Trophoblast cell (in vitro differentiated cells and primary cell): ENCODE measurements at regions not wholly inside any gene's neighbourhood (a gene's known extent, or its start where the extent isn't known, plus 50 kb on each side); places are given as distances from the start of the nearest gene placed in this dataset.

Source experiments
- DNase-seq, 2 donors: peaks; one replicate each; pipeline ENCODE4 v3.0.0-alpha.2; 2016
- H2AFZ ChIP-seq: 2 replicates; pipeline ENCODE4 v1.6.1; 2013; ENCODE audit warnings: low read length, moderate library complexity, mild to moderate bottlenecking; ENCODE audit not compliant: insufficient read depth, poor library complexity
- H2AK5ac ChIP-seq: 2 replicates; pipeline ENCODE4 v1.6.1; 2013; ENCODE audit warnings: mild to moderate bottlenecking, low read length
- H2BK120ac ChIP-seq: 2 replicates; pipeline ENCODE4 v1.6.1; 2013; ENCODE audit warnings: low read length, mild to moderate bottlenecking, moderate library complexity; ENCODE audit not compliant: insufficient read depth, poor library complexity
- H2BK12ac ChIP-seq: 2 replicates; pipeline ENCODE4 v1.6.1; 2013; ENCODE audit warnings: mild to moderate bottlenecking, low read length, moderate library complexity
- H2BK5ac ChIP-seq: 2 replicates; pipeline ENCODE4 v1.6.1; 2013; ENCODE audit warnings: low read length, low read depth, moderate library complexity, mild to moderate bottlenecking; ENCODE audit not compliant: poor library complexity
- H3K14ac ChIP-seq: 2 replicates; pipeline ENCODE4 v1.6.1; 2013; ENCODE audit warnings: mild to moderate bottlenecking, low read length
- H3K18ac ChIP-seq: 2 replicates; pipeline ENCODE4 v1.6.1; 2013; ENCODE audit warnings: mild to moderate bottlenecking, low read length
- H3K23ac ChIP-seq: 2 replicates; pipeline ENCODE4 v1.6.1; 2013; ENCODE audit warnings: low read length
- H3K27ac ChIP-seq: 2 replicates; pipeline ENCODE4 v1.5.1; 2013; ENCODE audit warnings: low read depth, mild to moderate bottlenecking, inconsistent platforms, low read length, moderate library complexity
- H3K27me3 ChIP-seq: 2 replicates; pipeline ENCODE4 v1.6.1; 2013; ENCODE audit warnings: inconsistent platforms, mild to moderate bottlenecking, low read length, moderate library complexity; ENCODE audit not compliant: insufficient read depth
- H3K36me3 ChIP-seq, 2 experiments: 1 replicate in 1 of 2; 2 replicates in 1 of 2; pipeline ENCODE4 v1.6.1; 2013; ENCODE audit warnings: low read length in 2 of 2, mild to moderate bottlenecking in 2 of 2, moderate library complexity in 1 of 2; ENCODE audit not compliant: insufficient read depth in 2 of 2, control insufficient read depth in 1 of 2
- H3K4ac ChIP-seq: 2 replicates; pipeline ENCODE4 v1.6.1; 2013; ENCODE audit warnings: low read depth, mild to moderate bottlenecking, low read length, moderate library complexity
- H3K4me1 ChIP-seq, 2 experiments: 1 replicate in 1 of 2; 2 replicates in 1 of 2; pipeline ENCODE4 v1.6.1; 2013; ENCODE audit warnings: low read length in 2 of 2, mild to moderate bottlenecking in 2 of 2, moderate library complexity in 1 of 2; ENCODE audit not compliant: insufficient read depth in 2 of 2, control insufficient read depth in 1 of 2
- H3K4me2 ChIP-seq: 2 replicates; pipeline ENCODE4 v1.6.1; 2013; ENCODE audit warnings: inconsistent platforms, mild to moderate bottlenecking, low read length, moderate library complexity
- H3K4me3 ChIP-seq: 2 replicates; pipeline ENCODE4 v1.5.1; 2013; ENCODE audit warnings: mild to moderate bottlenecking, low read depth, low read length, inconsistent platforms
- H3K79me1 ChIP-seq: one replicate; pipeline ENCODE4 v1.6.1; 2013; ENCODE audit warnings: low read length
- H3K79me2 ChIP-seq: 2 replicates; pipeline ENCODE4 v1.6.1; 2013; ENCODE audit warnings: low read length, mild to moderate bottlenecking; ENCODE audit not compliant: control insufficient read depth, insufficient read depth, poor library complexity
- H3K9ac ChIP-seq: 2 replicates; pipeline ENCODE4 v1.6.1; 2013; ENCODE audit warnings: mild to moderate bottlenecking, low read length
- H3K9me3 ChIP-seq: 2 replicates; pipeline ENCODE4 v1.6.1; 2013; ENCODE audit warnings: low read depth, mild to moderate bottlenecking, control low read depth, inconsistent platforms, low read length; ENCODE audit not compliant: insufficient read depth
- H4K12ac ChIP-seq: 2 replicates; pipeline ENCODE4 v1.6.1; 2013; ENCODE audit warnings: low read depth, mild to moderate bottlenecking, low read length, moderate library complexity
- H4K8ac ChIP-seq: 2 replicates; pipeline ENCODE4 v1.6.1; 2013; ENCODE audit warnings: low read depth, mild to moderate bottlenecking, low read length, moderate library complexity
- H4K91ac ChIP-seq: one replicate; pipeline ENCODE4 v1.6.1; 2013; ENCODE audit warnings: low read depth, mild to moderate bottlenecking, low read length, moderate library complexity
- WGBS: extraction: QIAGEN DNeasy Blood & Tissue Kit; methylation state at CpG from one replicate; pipeline ENCODE4 v1.1.7; 2013; ENCODE audit warnings: missing lambda C conversion rate; ENCODE audit not compliant: insufficient read length, insufficient coverage; ENCODE audit errors: extremely low coverage; 5-methylcytosine and 5-hydroxymethylcytosine counted together

DNA sequence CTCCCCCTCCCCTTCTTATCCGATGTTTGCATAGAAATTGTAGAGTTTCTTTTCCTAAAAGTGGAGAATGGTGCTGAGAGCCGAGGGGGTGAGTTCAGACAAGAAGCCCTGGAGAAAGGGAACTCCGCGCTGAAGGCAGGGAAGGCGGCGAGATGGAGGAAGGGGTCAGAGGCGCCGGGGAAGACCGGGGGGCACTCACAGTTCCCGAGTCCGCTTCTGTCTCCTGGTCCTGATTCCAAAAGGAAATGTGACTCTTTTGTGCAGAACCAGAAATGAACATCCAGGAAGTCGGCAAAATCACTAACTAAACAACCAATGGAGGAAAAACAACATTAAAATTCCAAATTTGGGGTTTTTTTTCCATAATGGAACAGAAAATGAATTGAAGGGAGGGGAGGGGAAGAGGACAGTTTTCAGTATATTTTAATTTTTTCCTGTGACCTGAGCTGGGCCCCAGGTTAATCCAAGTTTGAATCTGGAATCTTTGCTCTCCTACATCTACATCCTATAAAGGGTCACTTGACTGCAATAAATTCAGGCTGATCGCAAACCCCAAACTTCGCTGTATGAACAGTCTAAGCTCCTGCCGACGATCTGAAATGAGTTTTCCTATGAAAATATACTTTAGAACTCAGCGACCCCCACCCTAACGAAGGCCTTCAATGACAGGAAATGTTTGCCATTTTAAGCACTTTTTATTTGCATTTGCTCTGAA lies 252.3 kb downstream of the C16orf95 start:
- Histone ChIP-seq H2BK120ac (no peak overlapping the region), H4K91ac (no peak overlapping the region), H3K4me1 (peaks cover 0 to 3% of the 10 kb centered on the region in 2 experiments), H3K4me3 (no peak overlapping the region), H3K27ac (no peak overlapping the region), H2BK5ac (no peak overlapping the region), H3K27me3 (no peaks in the 10 kb centered on the region), H3K23ac (no peak overlapping the region), H2AK5ac (no peak overlapping the region), H4K12ac (no peak overlapping the region), H2BK12ac (no peak overlapping the region), H4K8ac (no peak overlapping the region), H3K9me3 (no peaks in the 10 kb centered on the region), H3K18ac (no peak overlapping the region), H3K36me3 (no peaks in the 10 kb centered on the region), H3K14ac (no peak overlapping the region), H3K4me2 (no peak overlapping the region), H3K9ac (no peak overlapping the region), H3K79me1 (no peaks in the 10 kb centered on the region), H3K79me2 (no peaks in the 10 kb centered on the region), H3K4ac (no peak overlapping the region), H2AFZ (no peak overlapping the region)
- WGBS = no CpG with 5 or more reads among the region's 18 CpGs
- DNase-seq = no peak

- Histone ChIP-seq H2AK5ac (no peak overlapping the region), H3K9ac (no peak overlapping the region), H2BK5ac (no peak overlapping the region), H2BK120ac (no peak overlapping the region), H3K14ac (no peak overlapping the region), H2BK12ac (no peak overlapping the region), H4K8ac (no peak overlapping the region), H3K4ac (no peak overlapping the region), H3K18ac (no peak overlapping the region), H4K91ac (no peak overlapping the region), H3K27ac (no peak overlapping the region), H3K9me3 (no peaks in the 10 kb centered on the region), H3K4me3 (no peak overlapping the region), H3K36me3 (no peaks in the 10 kb centered on the region), H2AFZ (no peak overlapping the region), H3K79me1 (no peaks in the 10 kb centered on the region), H3K4me1 (peaks cover 0 to 3% of the 10 kb centered on the region in 2 experiments), H3K23ac (no peak overlapping the region), H3K79me2 (no peaks in the 10 kb centered on the region), H3K4me2 (no peak overlapping the region), H3K27me3 (no peaks in the 10 kb centered on the region), H4K12ac (no peak overlapping the region)
- no peak for DNase-seq
- WGBS = no CpG with 5 or more reads among the region's 14 CpGs
Observed at GRCh38 chr16:87065446-87066132, 251.6 kb downstream of the C16orf95 start.

DNA sequence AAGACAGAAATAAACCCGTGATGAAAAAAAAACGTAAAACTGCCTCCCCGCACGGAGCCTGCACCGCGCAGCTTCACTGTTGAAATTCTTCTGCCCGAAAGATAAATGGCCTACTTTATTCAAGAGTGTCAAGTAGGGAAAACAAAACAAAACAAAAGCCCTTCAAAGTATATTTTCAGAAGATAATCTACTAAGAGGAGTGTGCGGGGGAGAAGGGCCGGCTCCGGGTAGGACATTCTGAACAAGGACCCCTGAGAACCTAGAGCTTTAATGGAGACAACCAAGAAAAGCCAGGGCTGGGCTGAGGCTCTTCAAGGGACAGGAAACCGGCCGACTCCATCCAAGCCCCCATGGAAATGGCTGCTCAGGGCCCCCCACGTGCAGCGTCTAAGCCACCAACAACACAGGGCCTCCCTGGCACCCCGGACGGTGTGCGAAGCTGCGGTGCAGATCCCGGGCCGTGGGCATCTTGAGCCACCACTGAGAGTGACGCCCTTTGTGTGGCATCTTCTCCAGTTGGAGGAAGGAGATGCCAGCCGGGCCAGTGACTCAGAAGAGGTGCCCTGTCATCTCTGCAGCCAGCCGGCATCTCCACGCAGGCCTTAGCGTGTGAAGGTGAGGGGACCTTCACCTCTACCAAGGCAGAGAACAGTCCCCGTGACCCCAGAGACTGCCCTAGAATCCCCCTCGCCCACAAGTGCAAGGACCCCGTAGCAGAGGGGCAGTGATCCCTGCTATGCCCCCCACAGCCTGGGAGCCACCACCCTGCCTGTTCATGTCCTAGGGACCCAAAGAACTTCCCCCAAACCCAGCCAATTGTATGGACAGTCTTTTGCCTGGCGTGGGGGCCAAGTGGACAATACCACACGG lies 250.8 kb downstream of the C16orf95 start:
- Histone ChIP-seq H3K4me1 (peaks cover 0 to 3% of the 10 kb centered on the region in 2 experiments), H2BK12ac (no peak overlapping the region), H2AFZ (no peak overlapping the region), H3K79me1 (no peaks in the 10 kb centered on the region), H4K12ac (no peak overlapping the region), H4K91ac (no peak overlapping the region), H3K14ac (no peak overlapping the region), H3K4me3 (no peak overlapping the region), H3K36me3 (no peaks in the 10 kb centered on the region), H3K9me3 (no peaks in the 10 kb centered on the region), H2AK5ac (no peak overlapping the region), H3K18ac (no peak overlapping the region), H3K9ac (no peak overlapping the region), H3K79me2 (no peaks in the 10 kb centered on the region), H3K23ac (no peak overlapping the region), H3K4ac (no peak overlapping the region), H2BK5ac (no peak overlapping the region), H2BK120ac (no peak overlapping the region), H3K27ac (no peak overlapping the region), H4K8ac (no peak overlapping the region), H3K27me3 (no peaks in the 10 kb centered on the region), H3K4me2 (no peak overlapping the region)
- DNase-seq = no peak
- WGBS = no CpG with 5 or more reads among the region's 30 CpGs

GRCh38 chr16:87067003-87067556 lies 250.1 kb downstream of the C16orf95 start:
- no peak overlapping the region for H3K4me2 ChIP-seq
- H2BK5ac ChIP-seq = no peak overlapping the region
- H4K91ac ChIP-seq = no peak overlapping the region
- H3K4me1 ChIP-seq = peaks cover 0 to 3% of the 10 kb centered on the region in 2 experiments
- no peak overlapping the region for H2BK120ac ChIP-seq
- WGBS = no CpG with 5 or more reads among the region's 24 CpGs
- no peaks in the 10 kb centered on the region for H3K9me3 ChIP-seq
- H3K79me2 ChIP-seq = no peaks in the 10 kb centered on the region
- H3K4me3 ChIP-seq = no peak overlapping the region
- H3K79me1 ChIP-seq = no peaks in the 10 kb centered on the region
- H4K12ac ChIP-seq = no peak overlapping the region
- H3K36me3 ChIP-seq = no peaks in the 10 kb centered on the region
- no peak overlapping the region for H2BK12ac ChIP-seq
- H3K9ac ChIP-seq = no peak overlapping the region
- DNase-seq = no peak
- no peak overlapping the region for H3K23ac ChIP-seq
- no peaks in the 10 kb centered on the region for H3K27me3 ChIP-seq
- H3K4ac ChIP-seq = no peak overlapping the region
- H3K18ac ChIP-seq = no peak overlapping the region
- no peak overlapping the region for H3K14ac ChIP-seq
- H3K27ac ChIP-seq = no peak overlapping the region
- no peak overlapping the region for H2AFZ ChIP-seq
- no peak overlapping the region for H4K8ac ChIP-seq
- H2AK5ac ChIP-seq = no peak overlapping the region
